Left hindlimb (tissue), 1 donor: ENCODE measurements at regions not wholly inside any gene's neighbourhood (a gene's known extent, or its start where the extent isn't known, plus 50 kb on each side); places are given as distances from the start of the nearest gene placed in this dataset.

Experiments
- DNase-seq: peaks from one replicate; pipeline ENCODE4 v3.0.0-alpha.2; 2018

DNA sequence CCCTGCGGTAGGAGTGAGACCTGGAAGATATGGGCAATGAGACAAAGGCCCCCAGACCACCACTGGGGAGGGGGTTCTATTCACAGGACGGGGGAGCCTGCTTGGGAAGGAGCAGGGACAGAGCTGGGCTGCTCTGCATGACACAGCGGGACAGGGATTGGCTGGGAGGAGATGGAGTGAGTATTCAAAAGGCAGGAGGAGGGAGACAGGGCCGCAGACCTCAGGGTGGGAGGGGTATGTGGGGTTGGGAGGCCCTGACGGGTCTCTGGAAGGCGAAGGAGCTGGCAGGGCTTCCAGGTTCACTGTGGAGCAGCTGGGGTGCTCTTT lies 60.8 kb upstream of the RPS6KA2 start:
- DNase-seq: no peak

DNA sequence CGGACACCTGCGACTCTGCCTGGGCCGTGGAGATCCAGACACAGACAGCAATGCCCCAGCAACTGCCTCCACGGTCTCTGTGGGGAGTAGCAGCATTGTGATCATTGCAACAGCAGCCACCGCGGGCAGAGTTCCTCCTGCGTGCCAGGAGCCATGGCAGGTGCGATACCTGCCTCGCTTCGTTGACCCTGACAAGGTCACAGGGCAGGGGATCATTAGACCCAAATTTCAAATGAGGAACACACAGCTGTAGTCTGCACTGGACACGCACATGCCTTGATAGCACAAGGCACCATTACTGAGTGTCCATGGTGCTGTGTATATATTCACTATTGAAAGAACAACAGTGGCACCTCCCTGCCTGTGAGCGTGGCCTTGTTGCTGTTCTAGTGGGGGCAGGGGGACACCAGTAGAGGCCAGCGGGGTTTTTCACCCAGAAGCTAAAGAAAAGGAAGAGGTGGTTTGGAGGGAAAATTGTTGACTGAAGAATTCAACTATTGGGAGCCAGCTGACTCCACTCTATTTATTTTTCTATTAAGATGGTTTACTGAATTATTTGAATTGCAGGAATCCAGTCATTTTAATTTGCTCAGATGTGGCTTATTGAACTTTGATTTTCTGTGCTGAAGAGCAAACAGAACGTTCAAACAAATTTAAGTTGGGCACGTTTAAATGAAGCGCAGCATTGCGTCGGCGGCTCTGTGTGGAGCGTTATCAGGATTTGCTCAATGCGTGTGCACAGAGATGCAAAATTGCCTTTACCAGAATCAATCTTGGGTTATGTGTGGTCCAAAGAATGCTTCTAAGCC lies 60.2 kb upstream of the RPS6KA2 start:
- no peak for DNase-seq

DNA sequence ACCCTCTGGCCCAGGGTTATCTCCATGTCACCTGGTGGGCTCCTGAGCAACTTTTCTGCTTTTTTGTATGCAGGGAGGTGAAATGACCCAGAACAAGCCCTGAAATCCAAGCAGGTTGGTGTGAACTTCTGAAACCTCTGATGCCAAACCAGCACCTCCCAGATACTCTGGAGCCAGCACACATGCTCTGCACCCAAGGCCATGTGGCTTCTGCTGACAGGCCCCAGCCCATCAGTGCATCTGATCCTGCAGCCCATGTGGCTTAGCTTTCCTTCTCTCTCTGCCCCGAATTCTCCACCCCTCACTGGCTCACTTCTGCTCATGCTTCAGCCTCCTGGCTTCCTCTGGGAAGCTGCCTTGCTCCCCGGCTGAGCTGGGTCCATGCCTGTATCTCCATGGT lies 59.3 kb upstream of the RPS6KA2 start:
- DNase-seq: no peak

DNA sequence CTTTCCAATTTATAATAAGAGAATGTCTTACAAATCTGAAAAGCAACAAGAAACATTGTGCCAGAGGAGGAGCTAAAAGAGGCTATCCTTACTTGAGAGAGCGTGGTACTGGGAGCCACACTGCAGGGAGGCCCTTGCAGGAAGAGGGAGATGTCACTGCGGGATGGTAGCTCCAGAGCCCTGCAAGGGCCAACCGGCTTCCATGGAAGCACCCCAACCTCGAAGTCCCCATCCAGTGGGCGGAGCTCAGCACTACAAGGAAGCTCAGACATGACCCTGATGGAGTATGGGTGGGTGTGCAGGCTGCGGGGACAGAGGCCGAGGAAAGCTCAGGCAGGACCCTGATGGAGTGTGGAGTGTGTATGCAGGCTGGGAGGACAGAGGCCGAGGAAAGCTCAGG lies 57.8 kb upstream of the RPS6KA2 start:
- DNase-seq: no peak

DNA sequence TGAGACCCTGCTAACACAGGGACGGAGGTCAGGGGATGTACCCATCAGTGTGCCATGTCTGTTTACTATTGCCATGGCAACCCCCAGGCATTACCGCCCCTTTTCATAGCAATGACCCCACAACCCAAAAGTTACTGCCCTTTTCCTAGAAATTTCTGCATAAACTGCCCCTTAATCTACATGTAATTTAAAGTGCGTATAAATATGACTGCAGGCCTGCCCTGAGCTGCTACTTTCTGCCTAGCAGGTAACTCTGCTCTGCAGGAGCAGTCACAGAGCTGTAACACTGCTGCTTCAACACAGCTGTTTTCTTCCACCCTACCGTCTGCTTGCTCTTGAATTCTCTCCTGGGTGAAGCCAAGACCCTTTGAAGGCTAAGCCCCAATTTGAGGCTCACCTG lies 57.1 kb upstream of the RPS6KA2 start:
- DNase-seq: no peak

DNA sequence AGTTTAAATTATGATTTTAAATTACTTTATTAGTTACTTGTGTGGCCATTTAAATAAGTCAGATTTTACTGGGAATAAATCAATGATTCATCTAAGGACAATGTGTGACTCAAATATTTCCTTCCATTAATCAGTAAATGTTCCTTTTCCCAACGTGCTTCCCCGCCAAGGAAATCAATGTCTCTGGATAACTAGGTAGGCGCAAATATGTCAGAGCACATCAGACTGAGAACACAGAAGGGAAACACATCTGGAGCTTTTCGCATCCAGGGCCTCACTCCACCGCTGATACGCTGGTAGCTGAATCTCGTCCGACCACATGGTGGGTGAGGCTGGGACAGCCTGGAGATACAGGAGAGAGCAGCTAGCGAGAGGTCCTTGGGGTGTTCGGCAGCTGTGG lies 56.4 kb upstream of the RPS6KA2 start:
- DNase-seq: no peak

DNA sequence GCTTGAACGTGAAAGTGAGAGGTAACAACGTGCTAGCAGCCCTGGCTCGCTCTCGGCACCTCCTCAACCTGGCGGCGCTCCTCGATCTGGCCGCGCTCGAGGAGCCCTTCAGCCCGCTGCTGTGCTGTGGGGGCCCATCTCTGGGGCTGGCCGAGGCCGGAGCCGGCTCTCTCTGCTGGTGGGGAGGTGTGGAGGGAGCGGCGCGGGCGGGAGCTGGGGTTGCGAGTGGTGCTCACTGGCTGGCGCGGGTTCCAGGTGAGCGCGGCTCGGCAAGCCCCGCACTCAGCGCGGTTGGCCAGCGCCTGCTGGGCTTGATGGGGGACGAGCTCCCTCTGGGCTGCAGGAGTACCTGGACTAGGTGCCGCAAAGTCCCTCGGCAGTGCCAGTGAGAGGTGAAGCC lies 52.5 kb upstream of the RPS6KA2 start:
- no peak for DNase-seq

DNA sequence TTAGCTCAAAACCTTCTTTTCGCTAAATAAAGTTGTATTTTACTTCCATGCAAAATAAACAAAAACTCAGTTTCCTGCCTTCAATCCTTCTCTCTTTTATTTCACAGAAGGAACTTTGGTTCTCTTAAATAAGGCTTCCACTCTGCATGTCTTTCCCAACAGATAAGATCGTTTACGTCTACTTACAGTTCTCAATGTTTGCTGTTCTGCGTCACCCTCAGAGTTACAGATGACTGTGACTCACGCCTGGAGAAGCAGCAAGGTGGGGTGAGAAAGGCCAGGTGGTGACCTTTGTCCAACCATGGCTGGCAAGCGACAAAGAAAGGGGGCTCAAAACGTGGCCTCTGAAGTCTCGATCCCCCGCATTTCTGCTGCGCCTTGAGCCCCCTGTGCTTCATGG lies 51.4 kb upstream of the RPS6KA2 start:
- DNase-seq: no peak

DNA sequence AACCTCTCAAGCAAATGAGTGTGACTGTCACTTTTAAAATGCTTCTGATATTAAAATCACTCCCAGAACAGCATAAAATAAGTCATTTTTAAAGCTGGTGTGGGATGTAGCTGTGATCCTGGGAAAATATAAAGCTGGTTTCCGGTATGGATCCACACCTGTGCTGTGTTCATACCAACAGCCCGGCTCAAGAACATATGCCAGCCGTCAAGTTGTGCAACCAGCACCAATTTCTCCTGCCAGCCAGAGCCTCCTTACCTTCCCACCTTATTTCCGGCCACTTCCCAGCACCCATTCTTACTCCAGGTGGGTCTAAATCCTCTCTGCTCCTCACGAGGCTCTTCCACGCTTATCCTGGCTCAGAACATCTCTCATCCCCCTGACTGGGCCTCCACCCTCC lies 50.9 kb upstream of the RPS6KA2 start:
- DNase-seq: no peak
